Caco-2 (cell line): ENCODE measurements at regions not wholly inside any gene's neighbourhood (a gene's known extent, or its start where the extent isn't known, plus 50 kb on each side); places are given as distances from the start of the nearest gene placed in this dataset.

Source experiments
- BruUV-seq: library from RNA; stranded (reverse); fragments of 400-500 nt; replicated peaks from 2 replicates; lab custom pipeline; 2021; lab: Mats Ljungman, UMichigan
- CTCF ChIA-PET: fragments of 300-600 bp; sonication (Branson Sonifier 250); formaldehyde crosslinking; loops from one replicate; lab custom pipeline; 2022; ENCODE audit warnings: antibody characterized with exemption; lab: Charles Lee
- POLR2A ChIA-PET: fragments of 300-600 bp; sonication (Branson Sonifier 250); formaldehyde crosslinking; loops from one replicate; lab custom pipeline; 2022; ENCODE audit warnings: antibody characterized with exemption; lab: Charles Lee
- DNase-seq, 2 experiments: peaks; one replicate each; pipeline versions ENCODE4 v3.0.0 to v3.0.0-alpha.2; 2020 to 2022
- H3K27me3 ChIP-seq: replicated peaks from 2 replicates; pipeline ENCODE4 v1.6.0; 2011; ENCODE audit warnings: low read length; ENCODE audit not compliant: control insufficient read depth, insufficient read depth
- H3K36me3 ChIP-seq: 2 replicates; pipeline ENCODE4 v1.5.1; 2011; ENCODE audit warnings: low read length; ENCODE audit not compliant: control insufficient read depth, insufficient read depth
- H3K4me1 ChIP-seq: fragments of 250-450 bp; sonication (Bioruptor Pico); 2 replicates; pipeline ENCODE4 v1.5.1; 2020; ENCODE audit warnings: mild to moderate bottlenecking
- H3K4me3 ChIP-seq: 2 replicates; pipeline ENCODE4 v1.5.1; 2011; ENCODE audit warnings: low read depth, mild to moderate bottlenecking, control low read depth, low read length
- H3K9me3 ChIP-seq: fragments of 250-450 bp; sonication (Bioruptor Pico); 2 replicates; pipeline ENCODE4 v1.5.1; 2020; ENCODE audit warnings: mild to moderate bottlenecking, moderate library complexity
- H3K27ac Mint-ChIP-seq: one replicate; pipeline ENCODE4 v1.8.0; 2022; ENCODE audit warnings: mixed read lengths; ENCODE audit not compliant: unreplicated experiment
- H3K27me3 Mint-ChIP-seq: one replicate; pipeline ENCODE4 v1.8.0; 2022; ENCODE audit warnings: mixed read lengths; ENCODE audit not compliant: insufficient read depth, unreplicated experiment
- H3K36me3 Mint-ChIP-seq: one replicate; pipeline ENCODE4 v1.8.0; 2022; ENCODE audit warnings: mild to moderate bottlenecking, mixed read lengths; ENCODE audit not compliant: insufficient read depth, unreplicated experiment
- H3K4me1 Mint-ChIP-seq: one replicate; pipeline ENCODE4 v1.8.0; 2022; ENCODE audit warnings: low read depth, mixed read lengths; ENCODE audit not compliant: unreplicated experiment
- H3K4me3 Mint-ChIP-seq: one replicate; pipeline ENCODE4 v1.8.0; 2022; ENCODE audit warnings: mild to moderate bottlenecking, moderate library complexity, mixed read lengths; ENCODE audit not compliant: unreplicated experiment
- H3K9me3 Mint-ChIP-seq: one replicate; pipeline ENCODE4 v1.8.0; 2022; ENCODE audit warnings: mixed read lengths; ENCODE audit not compliant: unreplicated experiment
- CTCF ChIP-seq, 2 experiments: fragments of 200-600 bp in 1 of 2; IDR thresholded peaks; 1 replicate in 1 of 2; 2 replicates in 1 of 2; pipeline versions ENCODE4 v1.5.1 to v1.8.0; 2011 to 2022; ENCODE audit warnings: antibody characterized with exemption in 1 of 2, control low read depth in 1 of 2, inconsistent platforms in 1 of 2, low read depth in 1 of 2, low read length in 1 of 2, mild to moderate bottlenecking in 1 of 2, moderate library complexity in 1 of 2; ENCODE audit not compliant: insufficient read depth in 1 of 2, severe bottlenecking in 1 of 2, unreplicated experiment in 1 of 2
- intact Hi-C: fragments of 100-400 bp; cut with micrococcal nuclease; formaldehyde crosslinking; loops from one replicate; pipeline ENCODE4 v1.10.0; 2022; ENCODE audit not compliant: unreplicated experiment

- no peaks in the 10 kb centered on the region for H3K36me3 Mint-ChIP-seq
Measured at GRCh38 chr15:60134609-60135008, 130.5 kb downstream of the FOXB1 start.

GRCh38 chr15:60135961-60136360 lies 131.8 kb downstream of the FOXB1 start:
- no peaks in the 10 kb centered on the region for H3K4me1 ChIP-seq
- Mint-ChIP-seq H3K9me3 (no peaks in the 10 kb centered on the region), H3K4me3 (no peak overlapping the region), H3K4me1 (no peaks in the 10 kb centered on the region), H3K27ac (no peak overlapping the region), H3K36me3 (no peaks in the 10 kb centered on the region), H3K27me3 (peaks cover 14% of the 10 kb centered on the region)
- no peak for TF ChIP-seq CTCF (IDR thresholded peaks at IDR 0.05; ENCODE audit: insufficient read depth in 1 of 2, low read depth in 1 of 2, low read length in 1 of 2, severe bottlenecking in 1 of 2, unreplicated experiment in 1 of 2)
- ChIA-PET CTCF (no interaction called here), POLR2A (no interaction called here)
- H3K36me3 ChIP-seq, result no peaks in the 10 kb centered on the region
- intact Hi-C loops, result no loop called here
- no peak overlapping the region for H3K4me3 ChIP-seq
- H3K27me3 ChIP-seq, result no peaks in the 10 kb centered on the region
- H3K9me3 ChIP-seq, result no peaks in the 10 kb centered on the region
- no TSS peak for BruUV-seq
- DNase-seq, result no peak

More at GRCh38 chr15:60134609-60135008, 130.5 kb downstream of the FOXB1 start:
- H3K27me3 Mint-ChIP-seq, result peaks cover 12% of the 10 kb centered on the region
- Histone ChIP-seq H3K4me1 (no peaks in the 10 kb centered on the region), H3K9me3 (no peaks in the 10 kb centered on the region), H3K27me3 (no peaks in the 10 kb centered on the region), H3K4me3 (no peak overlapping the region), H3K36me3 (no peaks in the 10 kb centered on the region)
- ChIA-PET CTCF (no interaction called here), POLR2A (no interaction called here)
- DNase-seq, result no peak
- no peak for TF ChIP-seq CTCF (IDR thresholded peaks at IDR 0.05; ENCODE audit: insufficient read depth in 1 of 2, low read depth in 1 of 2, low read length in 1 of 2, severe bottlenecking in 1 of 2, unreplicated experiment in 1 of 2)
- intact Hi-C loops, result no loop called here
- H3K9me3 Mint-ChIP-seq, result no peaks in the 10 kb centered on the region
- no peaks in the 10 kb centered on the region for H3K4me1 Mint-ChIP-seq
- no peak overlapping the region for H3K4me3 Mint-ChIP-seq
- no peak overlapping the region for H3K27ac Mint-ChIP-seq
- no TSS peak for BruUV-seq

DNA sequence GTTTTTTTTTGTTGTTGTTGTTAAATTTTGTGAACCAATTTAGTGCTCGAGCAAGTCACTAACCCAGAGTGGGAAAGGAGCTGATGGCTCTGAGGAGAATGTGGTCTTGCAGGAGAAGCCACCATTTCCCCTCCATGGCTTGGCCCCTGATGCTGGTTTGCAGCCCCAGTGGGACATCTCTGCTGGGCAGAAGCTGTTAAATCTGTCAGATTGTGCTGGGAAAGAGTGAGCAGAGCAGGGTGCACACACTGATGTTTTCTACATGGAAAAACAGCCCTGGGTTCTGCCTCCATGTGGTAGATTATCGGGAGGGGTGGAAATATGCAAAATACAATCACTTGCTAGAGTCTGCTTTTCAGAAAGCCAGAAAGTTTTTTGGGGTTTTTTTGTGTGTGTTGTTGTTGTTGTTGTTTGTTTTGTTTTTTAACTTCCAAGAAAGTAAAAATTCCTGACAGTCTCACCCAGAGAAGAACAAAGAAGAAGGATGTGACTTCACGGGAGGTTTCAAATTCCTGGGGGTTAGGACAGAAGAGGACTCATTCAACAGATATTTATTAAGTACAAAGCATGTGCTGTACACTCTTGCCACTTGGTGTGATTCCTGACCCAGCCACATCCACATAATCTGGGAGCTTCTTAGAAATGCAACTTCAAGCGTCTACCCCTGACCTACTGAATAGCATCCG lies 133.7 kb downstream of the FOXB1 start:
- BruUV-seq, result no TSS peak
- H3K36me3 ChIP-seq, result no peaks in the 10 kb centered on the region
- TF ChIP-seq CTCF (IDR thresholded peaks at IDR 0.05; ENCODE audit: insufficient read depth in 1 of 2, low read depth in 1 of 2, low read length in 1 of 2, severe bottlenecking in 1 of 2, unreplicated experiment in 1 of 2), result no peak
- Mint-ChIP-seq H3K4me1 (no peaks in the 10 kb centered on the region), H3K4me3 (no peak overlapping the region), H3K9me3 (no peaks in the 10 kb centered on the region), H3K36me3 (no peaks in the 10 kb centered on the region), H3K27me3 (peaks cover 9% of the 10 kb centered on the region), H3K27ac (no peak overlapping the region)
- no peak for DNase-seq
- H3K4me3 ChIP-seq, result no peak overlapping the region
- intact Hi-C loops, result no loop called here
- no peaks in the 10 kb centered on the region for H3K27me3 ChIP-seq
- H3K4me1 ChIP-seq, result no peaks in the 10 kb centered on the region
- POLR2A ChIA-PET, result no interaction called here
- CTCF ChIA-PET, result no interaction called here
- no peaks in the 10 kb centered on the region for H3K9me3 ChIP-seq
